ENCODE measurements at regions not wholly inside any gene's neighbourhood (a gene's known extent, or its start where the extent isn't known, plus 50 kb on each side); places are given as distances from the start of the nearest gene placed in this dataset.

DNA sequence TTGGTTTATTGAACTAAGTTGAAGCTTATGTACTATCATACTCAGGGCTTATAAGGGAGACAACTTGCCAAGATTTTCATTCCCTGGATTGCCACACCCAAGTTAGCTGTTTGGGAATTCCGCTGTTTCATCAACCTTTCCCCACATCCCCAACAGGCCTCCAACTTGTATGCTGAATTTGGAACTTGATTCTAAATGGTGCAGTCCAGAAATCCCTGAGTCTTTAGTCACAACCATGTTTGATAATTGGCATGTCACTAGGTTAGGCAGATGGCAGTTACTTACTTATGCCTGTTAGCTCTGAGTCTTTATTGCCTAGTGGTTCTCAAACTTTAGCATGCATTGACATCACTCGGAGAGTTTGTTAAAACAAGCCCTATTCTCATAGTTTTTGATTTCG is 135.4 kb upstream of the PRPS1L1 start:
- POLR2A ChIA-PET = no interaction called here
- TF ChIP-seq, protein P1, sequence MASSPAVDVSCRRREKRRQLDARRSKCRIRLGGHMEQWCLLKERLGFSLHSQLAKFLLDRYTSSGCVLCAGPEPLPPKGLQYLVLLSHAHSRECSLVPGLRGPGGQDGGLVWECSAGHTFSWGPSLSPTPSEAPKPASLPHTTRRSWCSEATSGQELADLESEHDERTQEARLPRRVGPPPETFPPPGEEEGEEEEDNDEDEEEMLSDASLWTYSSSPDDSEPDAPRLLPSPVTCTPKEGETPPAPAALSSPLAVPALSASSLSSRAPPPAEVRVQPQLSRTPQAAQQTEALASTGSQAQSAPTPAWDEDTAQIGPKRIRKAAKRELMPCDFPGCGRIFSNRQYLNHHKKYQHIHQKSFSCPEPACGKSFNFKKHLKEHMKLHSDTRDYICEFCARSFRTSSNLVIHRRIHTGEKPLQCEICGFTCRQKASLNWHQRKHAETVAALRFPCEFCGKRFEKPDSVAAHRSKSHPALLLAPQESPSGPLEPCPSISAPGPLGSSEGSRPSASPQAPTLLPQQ (tag by site-specific recombination; IDR thresholded peaks at IDR 0.05) = no peak
- no peak for TF ChIP-seq ZBTB1 (tag by site-specific recombination; IDR thresholded peaks at IDR 0.05)
- Histone ChIP-seq H3K36me3 (ENCODE audit: control insufficient read depth in 2 of 2, insufficient read depth in 1 of 2, low read length in 2 of 2) (no peaks in the 10 kb centered on the region), H3K4me1 (ENCODE audit: control insufficient read depth, insufficient read depth, low read length) (peaks cover 5% of the 10 kb centered on the region; the same call in 1 of the 2 replicates), H3K4me3 (ENCODE audit: low read depth, low read length) (no peak overlapping the region), H3K27ac (ENCODE audit: extremely low read depth, low read depth, low read length) (no peak overlapping the region), H3K9me3 (ENCODE audit: control insufficient read depth, insufficient read depth, low read depth, low read length) (no peaks in the 10 kb centered on the region)
- CTCF ChIA-PET = no interaction called here

GRCh38 chr7:18165166-18165565 is 137.5 kb upstream of the PRPS1L1 start:
- Histone ChIP-seq H3K36me3 (ENCODE audit: control insufficient read depth in 2 of 2, insufficient read depth in 1 of 2, low read length in 2 of 2) (no peaks in the 10 kb centered on the region), H3K27ac (ENCODE audit: extremely low read depth, low read depth, low read length) (no peak overlapping the region), H3K9me3 (ENCODE audit: control insufficient read depth, insufficient read depth, low read depth, low read length) (no peaks in the 10 kb centered on the region), H3K4me3 (ENCODE audit: low read depth, low read length) (no peak overlapping the region), H3K4me1 (ENCODE audit: control insufficient read depth, insufficient read depth, low read length) (peaks cover 5% of the 10 kb centered on the region; the same call in 1 of the 2 replicates)
- ChIA-PET CTCF (interaction anchor here (1.4 kb wide), 1 partner anchor 11 kb away, joined by 3 read pairs; no protein-coding TSS in a partner anchor), POLR2A (no interaction called here)
- TF ChIP-seq ZNF23 (tag by site-specific recombination; IDR thresholded peaks at IDR 0.05; ENCODE audit: borderline replicate concordance) (no peak), ZNF768 (tag by site-specific recombination; IDR thresholded peaks at IDR 0.05) (no peak), GLIS1 (tag by site-specific recombination; IDR thresholded peaks at IDR 0.05) (no peak), ZNF629 (tag by site-specific recombination; IDR thresholded peaks at IDR 0.05) (no peak), ZNF2 (tag by site-specific recombination; IDR thresholded peaks at IDR 0.05) (no peak), ZNF560 (tag by site-specific recombination; IDR thresholded peaks at IDR 0.05; ENCODE audit: borderline replicate concordance) (no peak), EGR2 (tag by site-specific recombination; IDR thresholded peaks at IDR 0.05; ENCODE audit: low read depth) (no peak)

GRCh38 chr7:18166002-18166401 is 138.4 kb upstream of the PRPS1L1 start:
- ChIA-PET CTCF (interaction anchor here (0.5 to 1.4 kb wide), 3 partner anchors 10 to 96 kb away, joined by 3 read pairs; no protein-coding TSS in a partner anchor), POLR2A (no interaction called here)
- H3K4me1 ChIP-seq (ENCODE audit: control insufficient read depth, insufficient read depth, low read length) = peaks cover 5% of the 10 kb centered on the region; the same call in 1 of the 2 replicates
- no peaks in the 10 kb centered on the region for H3K36me3 ChIP-seq (ENCODE audit: control insufficient read depth in 2 of 2, insufficient read depth in 1 of 2, low read length in 2 of 2)
- H3K9me3 ChIP-seq (ENCODE audit: control insufficient read depth, insufficient read depth, low read depth, low read length) = no peaks in the 10 kb centered on the region
- H3K4me3 ChIP-seq (ENCODE audit: low read depth, low read length) = no peak overlapping the region
- TF ChIP-seq ZNF600 (tag by site-specific recombination; IDR thresholded peaks at IDR 0.05) = no peak
- no peak for TF ChIP-seq GLIS2 (tag by site-specific recombination; IDR thresholded peaks at IDR 0.05)
- no peak for TF ChIP-seq MEIS1 (CRISPR knock-in tag; IDR thresholded peaks at IDR 0.05; ENCODE audit: borderline replicate concordance)
- no peak for TF ChIP-seq ZNF274 (IDR thresholded peaks at IDR 0.05; ENCODE audit: low read length)
- no peak for TF ChIP-seq ZNF274 (tag by site-specific recombination; IDR thresholded peaks at IDR 0.05; ENCODE audit: borderline replicate concordance)
- TF ChIP-seq ZNF510 (tag by site-specific recombination; IDR thresholded peaks at IDR 0.05; ENCODE audit: insufficient replicate concordance) = no peak
- TF ChIP-seq SCRT2 (tag by site-specific recombination; IDR thresholded peaks at IDR 0.05) = no peak
- no peak overlapping the region for H3K27ac ChIP-seq (ENCODE audit: extremely low read depth, low read depth, low read length)

DNA sequence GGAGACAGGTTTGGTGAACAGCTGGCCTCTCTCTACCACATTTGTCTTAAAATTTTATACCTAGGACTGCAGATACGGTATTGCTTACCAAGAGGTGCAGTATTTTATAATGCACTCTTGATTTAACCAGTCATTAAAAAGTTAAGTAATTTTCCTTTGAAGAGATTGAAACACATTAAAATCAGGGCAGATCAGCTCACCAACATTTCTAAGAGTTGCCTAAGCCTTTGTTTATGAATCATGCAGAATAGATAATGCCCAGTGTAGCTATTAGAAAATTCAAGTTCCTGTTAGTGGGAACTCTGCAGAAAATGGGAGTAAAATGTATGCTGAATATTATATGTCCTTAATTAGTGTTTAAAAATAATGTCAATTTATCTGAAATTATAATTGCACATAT is 140.2 kb upstream of the PRPS1L1 start:
- Histone ChIP-seq H3K4me1 (ENCODE audit: control insufficient read depth, insufficient read depth, low read length) (peaks cover 5% of the 10 kb centered on the region; the same call in 1 of the 2 replicates), H3K9me3 (ENCODE audit: control insufficient read depth, insufficient read depth, low read depth, low read length) (no peaks in the 10 kb centered on the region), H3K36me3 (ENCODE audit: control insufficient read depth in 2 of 2, insufficient read depth in 1 of 2, low read length in 2 of 2) (no peaks in the 10 kb centered on the region), H3K27ac (ENCODE audit: extremely low read depth, low read depth, low read length) (no peak overlapping the region), H3K4me3 (ENCODE audit: low read depth, low read length) (no peak overlapping the region)
- TF ChIP-seq ZNF416 (tag by site-specific recombination; IDR thresholded peaks at IDR 0.05) = no peak
- CTCF ChIA-PET = no interaction called here
- POLR2A ChIA-PET = no interaction called here
